Right lobe of liver (tissue), 6 donors: ENCODE measurements at regions not wholly inside any gene's neighbourhood (a gene's known extent, or its start where the extent isn't known, plus 50 kb on each side); places are given as distances from the start of the nearest gene placed in this dataset.
A peak's percentile ranks its signal among the peaks of the same experiment; 100 is the strongest.

Source experiments
- ATAC-seq, 4 donors: fragments of 200-7000 bp; cut with Tn5 transposase; one replicate each; pipeline ENCODE4 v1.9.1; 2020; ENCODE audit warnings: mild to moderate bottlenecking in 4 of 4, moderate library complexity in 4 of 4
- DNase-seq, 3 donors: peaks; one replicate each; pipeline ENCODE4 v3.0.0-alpha.2; 2020
- H3K27ac ChIP-seq, 3 donors: fragments of 200-600 bp; one replicate each; pipeline ENCODE4 v1.8.0; 2022
- H3K27me3 ChIP-seq, 2 donors: fragments of 200-600 bp; one replicate each; pipeline ENCODE4 v1.8.0; 2022
- H3K36me3 ChIP-seq, 4 donors: fragments of 200-600 bp; sonication (generic) in 1 of 4; one replicate each; pipeline versions ENCODE4 v1.5.1 to v1.8.0; 2017 to 2022; ENCODE audit warnings: control low read depth in 1 of 4
- H3K4me1 ChIP-seq, 4 donors: fragments of 200-600 bp; sonication (generic) in 1 of 4; one replicate each; pipeline versions ENCODE4 v1.5.1 to v1.8.0; 2017 to 2022; ENCODE audit warnings: control low read depth in 1 of 4
- H3K4me3 ChIP-seq, 3 donors: fragments of 200-600 bp; one replicate each; pipeline ENCODE4 v1.8.0; 2022
- H3K9me3 ChIP-seq, 4 donors: fragments of 200-600 bp; sonication (generic) in 1 of 4; one replicate each; pipeline versions ENCODE4 v1.5.1 to v1.8.0; 2017 to 2022; ENCODE audit warnings: control low read depth in 1 of 4
- CTCF ChIP-seq, 4 donors: fragments of 200-600 bp in 3 of 4; fragments of 450-650 bp in 1 of 4; IDR thresholded peaks; one replicate each; pipeline versions ENCODE4 v1.5.1 to v1.8.0; 2016 to 2022; ENCODE audit warnings: antibody characterized with exemption in 4 of 4, mild to moderate bottlenecking in 2 of 4
- POLR2A ChIP-seq: fragments of 450-650 bp; IDR thresholded peaks from one replicate; pipeline ENCODE4 v1.6.1; 2017; ENCODE audit warnings: antibody characterized with exemption, mild to moderate bottlenecking
- WGBS: methylation state at CpG from one replicate; pipeline ENCODE4 v1.1.6; 2018; ENCODE audit warnings: low coverage, low lambda C conversion rate; ENCODE audit not compliant: insufficient coverage; ENCODE audit errors: missing lambda C conversion rate; 5-methylcytosine and 5-hydroxymethylcytosine counted together
- intact Hi-C, 2 donors: fragments of 100-400 bp; cut with DNase I; formaldehyde crosslinking; loops; one replicate each; pipeline versions ENCODE4 v1.11.2 to v1.14.1; 2022
- donor health status: DM: no; HTN: yes; CAD: no.
- donor health status: DM: no; HTN: no; CAD: no.
- donor health status: DM: no; HTN: no; CAD: no.
- donor health status: DM: no; HTN: yes; CAD: no.
- donor health status: DM: no; HTN: yes; CAD: no.

GRCh38 chr4:152243896-152244595, 291.8 kb downstream of the FBXW7 start:
- H3K4me3 ChIP-seq = no peak overlapping the region
- WGBS = 33% methylated on average over 9 of the region's 11 CpGs
- no peaks in the 10 kb centered on the region for H3K27me3 ChIP-seq
- ATAC-seq (peak; percentile 63 to 92 (median 76)), DNase-seq (peak in 1 of 3 donors; percentile 23)
- no peaks in the 10 kb centered on the region for H3K9me3 ChIP-seq
- TF ChIP-seq CTCF (IDR thresholded peaks at IDR 0.05) (no peak), POLR2A (no peak)
- H3K36me3 ChIP-seq = no peaks in the 10 kb centered on the region
- intact Hi-C loops = no loop called here
- H3K27ac ChIP-seq = no peak overlapping the region
- H3K4me1 ChIP-seq = no peaks in the 10 kb centered on the region

- Histone ChIP-seq H3K27me3 (no peaks in the 10 kb centered on the region), H3K4me1 (no peaks in the 10 kb centered on the region), H3K27ac (no peak overlapping the region), H3K4me3 (no peak overlapping the region), H3K9me3 (no peaks in the 10 kb centered on the region), H3K36me3 (no peaks in the 10 kb centered on the region)
- ATAC-seq (no peak), DNase-seq (no peak)
- intact Hi-C loops = no loop called here
- TF ChIP-seq POLR2A (no peak), CTCF (IDR thresholded peaks at IDR 0.05) (no peak)
- 56% methylated on average over 2 of the region's 2 CpGs for WGBS
These were observed 292.7 kb downstream of the FBXW7 start for GRCh38 chr4:152243206-152243605.

GRCh38 chr4:152240232-152240631, 295.7 kb downstream of the FBXW7 start:
- H3K9me3 ChIP-seq = no peaks in the 10 kb centered on the region
- TF ChIP-seq POLR2A = no peak
- ATAC-seq (no peak), DNase-seq (no peak)
- H3K4me1 ChIP-seq = no peaks in the 10 kb centered on the region
- no peaks in the 10 kb centered on the region for H3K36me3 ChIP-seq
- H3K27me3 ChIP-seq = no peaks in the 10 kb centered on the region
- H3K4me3 ChIP-seq = no peak overlapping the region
- intact Hi-C loops = no loop called here
- H3K27ac ChIP-seq = no peak overlapping the region
- 60% methylated on average over 1 of the region's 1 CpG for WGBS

GRCh38 chr4:152239216-152239615, 296.7 kb downstream of the FBXW7 start:
- ATAC-seq (no peak), DNase-seq (no peak)
- Histone ChIP-seq H3K4me3 (no peak overlapping the region), H3K27me3 (no peaks in the 10 kb centered on the region), H3K4me1 (no peaks in the 10 kb centered on the region), H3K9me3 (no peaks in the 10 kb centered on the region), H3K27ac (no peak overlapping the region), H3K36me3 (no peaks in the 10 kb centered on the region)
- intact Hi-C loops = no loop called here
- TF ChIP-seq POLR2A = no peak
- TF ChIP-seq CTCF (IDR thresholded peaks at IDR 0.05) = no peak

GRCh38 chr4:152236519-152237056, 299.3 kb downstream of the FBXW7 start:
- 64% methylated on average over 2 of the region's 3 CpGs for WGBS
- DNase-seq = no peak

More at GRCh38 chr4:152236519-152237056, 299.3 kb downstream of the FBXW7 start:
- intact Hi-C loops = no loop called here
- Histone ChIP-seq H3K9me3 (no peaks in the 10 kb centered on the region), H3K4me3 (no peak overlapping the region), H3K36me3 (no peaks in the 10 kb centered on the region), H3K27me3 (no peaks in the 10 kb centered on the region), H3K4me1 (no peaks in the 10 kb centered on the region), H3K27ac (no peak overlapping the region)
- TF ChIP-seq POLR2A = no peak
- TF ChIP-seq CTCF (IDR thresholded peaks at IDR 0.05) = no peak
- no peak for ATAC-seq
